H9 (cell line): ENCODE measurements at regions not wholly inside any gene's neighbourhood (a gene's known extent, or its start where the extent isn't known, plus 50 kb on each side); places are given as distances from the start of the nearest gene placed in this dataset.
A peak's percentile ranks its signal among the peaks of the same experiment; 100 is the strongest.

Source experiments
- DNase-seq: peaks from one replicate; pipeline ENCODE4 v3.0.0-alpha.2; 2017
- H2AFZ ChIP-seq: one replicate; pipeline ENCODE4 v1.6.1; 2013; ENCODE audit warnings: mild to moderate bottlenecking, low read length, control low read depth, moderate library complexity
- H2AK5ac ChIP-seq: 2 replicates; pipeline ENCODE4 v1.6.1; 2013; ENCODE audit warnings: low read length, control low read depth, mixed read lengths; ENCODE audit not compliant: insufficient read length
- H2BK120ac ChIP-seq: one replicate; pipeline ENCODE4 v1.6.1; 2013; ENCODE audit warnings: low read depth, mild to moderate bottlenecking, low read length, control low read depth, inconsistent platforms; ENCODE audit not compliant: poor library complexity, severe bottlenecking
- H2BK12ac ChIP-seq: 2 replicates; pipeline ENCODE4 v1.6.1; 2013; ENCODE audit warnings: low read length, control low read depth, mixed read lengths, low read depth; ENCODE audit not compliant: insufficient read length
- H2BK15ac ChIP-seq: 2 replicates; pipeline ENCODE4 v1.6.1; 2013; ENCODE audit warnings: low read depth, low read length, control low read depth
- H2BK20ac ChIP-seq: one replicate; pipeline ENCODE4 v1.6.1; 2013; ENCODE audit warnings: low read depth, mild to moderate bottlenecking, low read length, control low read depth, inconsistent platforms; ENCODE audit not compliant: poor library complexity, severe bottlenecking
- H2BK5ac ChIP-seq: 2 replicates; pipeline ENCODE4 v1.6.1; 2013; ENCODE audit warnings: low read length, control low read depth, mixed read lengths; ENCODE audit not compliant: insufficient read length
- H3K14ac ChIP-seq: 2 replicates; pipeline ENCODE4 v1.6.1; 2013; ENCODE audit warnings: low read length, control low read depth; ENCODE audit not compliant: insufficient read depth
- H3K18ac ChIP-seq: 2 replicates; pipeline ENCODE4 v1.6.1; 2013; ENCODE audit warnings: low read depth, mild to moderate bottlenecking, mixed read lengths, low read length, control low read depth; ENCODE audit not compliant: insufficient read length
- H3K23ac ChIP-seq: 2 replicates; pipeline ENCODE4 v1.6.1; 2013; ENCODE audit warnings: low read length, control low read depth, mixed read lengths, low read depth; ENCODE audit not compliant: insufficient read length
- H3K23me2 ChIP-seq: 2 replicates; pipeline ENCODE4 v1.6.1; 2013; ENCODE audit warnings: low read depth, mild to moderate bottlenecking, mixed read lengths, low read length, control low read depth; ENCODE audit not compliant: insufficient read length, poor library complexity, severe bottlenecking
- H3K27ac ChIP-seq: 2 replicates; pipeline ENCODE4 v1.5.1; 2013; ENCODE audit warnings: low read length, control low read depth, mixed read lengths, low read depth; ENCODE audit not compliant: insufficient read length
- H3K27me3 ChIP-seq: 2 replicates; pipeline ENCODE4 v1.6.1; 2013; ENCODE audit warnings: low read length, control low read depth, inconsistent platforms; ENCODE audit not compliant: insufficient read depth
- H3K4ac ChIP-seq: 2 replicates; pipeline ENCODE4 v1.6.1; 2013; ENCODE audit warnings: low read depth, mild to moderate bottlenecking, control low read depth, inconsistent platforms, low read length, moderate library complexity
- H3K4me1 ChIP-seq: 2 replicates; pipeline ENCODE4 v1.6.1; 2013; ENCODE audit warnings: low read length, control low read depth, inconsistent platforms; ENCODE audit not compliant: insufficient read depth
- H3K4me2 ChIP-seq: 2 replicates; pipeline ENCODE4 v1.6.1; 2013; ENCODE audit warnings: low read length, control low read depth, mixed read lengths; ENCODE audit not compliant: insufficient read length, insufficient read depth
- H3K56ac ChIP-seq: 2 replicates; pipeline ENCODE4 v1.6.1; 2013; ENCODE audit warnings: low read depth, mild to moderate bottlenecking, mixed read lengths, low read length, control low read depth; ENCODE audit not compliant: insufficient read length
- H3K79me1 ChIP-seq: 2 replicates; pipeline ENCODE4 v1.6.1; 2013; ENCODE audit warnings: low read depth, mild to moderate bottlenecking, moderate library complexity, low read length, control low read depth, inconsistent platforms; ENCODE audit not compliant: insufficient read depth, poor library complexity, severe bottlenecking
- H3K79me2 ChIP-seq: 2 replicates; pipeline ENCODE4 v1.6.1; 2013; ENCODE audit warnings: low read length, control low read depth, inconsistent platforms; ENCODE audit not compliant: insufficient read depth
- H3K9ac ChIP-seq: 2 replicates; pipeline ENCODE4 v1.6.1; 2013; ENCODE audit warnings: low read length, control low read depth, mixed read lengths; ENCODE audit not compliant: insufficient read length; ENCODE audit errors: extremely low read depth
- H3K9me3 ChIP-seq: one replicate; pipeline ENCODE4 v1.6.1; 2013; ENCODE audit warnings: low read depth, low read length, inconsistent platforms; ENCODE audit not compliant: control insufficient read depth
- H3T11ph ChIP-seq: one replicate; pipeline ENCODE4 v1.6.1; 2013; ENCODE audit warnings: mild to moderate bottlenecking, low read length, control low read depth, inconsistent platforms
- H4K20me1 ChIP-seq: one replicate; pipeline ENCODE4 v1.6.1; 2013; ENCODE audit not compliant: control insufficient read depth, insufficient read length, insufficient read depth
- H4K5ac ChIP-seq: 2 replicates; pipeline ENCODE4 v1.6.1; 2013; ENCODE audit warnings: low read depth, mild to moderate bottlenecking, mixed read lengths, low read length, control low read depth; ENCODE audit not compliant: insufficient read length
- H4K8ac ChIP-seq: replicated peaks from 2 replicates; pipeline ENCODE4 v1.6.1; 2013; ENCODE audit warnings: low read length, control low read depth, mixed read lengths, low read depth; ENCODE audit not compliant: insufficient read length
- H4K91ac ChIP-seq: 2 replicates; pipeline ENCODE4 v1.6.1; 2013; ENCODE audit warnings: low read depth, mild to moderate bottlenecking, moderate library complexity, mixed read lengths, low read length, control low read depth; ENCODE audit not compliant: insufficient read length
- H3K27ac Mint-ChIP-seq, 3 experiments: 2 replicates in 2 of 3; 3 replicates in 1 of 3; pipeline ENCODE4 v1.8.0; 2020 to 2021; ENCODE audit warnings: mixed read lengths in 3 of 3, mild to moderate bottlenecking in 1 of 3, moderate library complexity in 1 of 3
- H3K27me3 Mint-ChIP-seq: 2 replicates; pipeline ENCODE4 v1.8.0; 2021; ENCODE audit warnings: low read depth, mild to moderate bottlenecking, moderate library complexity, mixed read lengths
- H3K36me3 Mint-ChIP-seq, 3 experiments: 2 replicates in 2 of 3; 3 replicates in 1 of 3; pipeline ENCODE4 v1.8.0; 2020 to 2021; ENCODE audit warnings: low read depth in 3 of 3, mixed read lengths in 3 of 3; ENCODE audit not compliant: insufficient read depth in 1 of 3
- H3K4me1 Mint-ChIP-seq, 2 experiments: 2 replicates each; pipeline ENCODE4 v1.8.0; 2020; ENCODE audit warnings: mixed read lengths in 2 of 2
- H3K4me3 Mint-ChIP-seq, 2 experiments: 2 replicates in 1 of 2; 3 replicates in 1 of 2; pipeline ENCODE4 v1.8.0; 2020 to 2021; ENCODE audit warnings: mild to moderate bottlenecking in 2 of 2, mixed read lengths in 2 of 2, moderate library complexity in 1 of 2
- H3K9me3 Mint-ChIP-seq, 2 experiments: 2 replicates in 1 of 2; 3 replicates in 1 of 2; pipeline ENCODE4 v1.8.0; 2020; ENCODE audit warnings: mild to moderate bottlenecking in 2 of 2, mixed read lengths in 2 of 2, moderate library complexity in 1 of 2
- WGBS: extraction: QIAGEN DNeasy Blood & Tissue Kit; methylation state at CpG from one replicate; pipeline ENCODE4 v1.1.7; 2013; ENCODE audit warnings: missing lambda C conversion rate, low lambda C conversion rate, mixed read lengths; ENCODE audit not compliant: insufficient read length; ENCODE audit errors: extremely low coverage; 5-methylcytosine and 5-hydroxymethylcytosine counted together
- TF ChIP-seq, protein P1 (sequence below): fragments of 200-600 bp; sonication (generic); conservative IDR thresholded peaks from 3 replicates; pipeline ENCODE4 v1.8.0; 2021; ENCODE audit warnings: antibody characterized with exemption, mild to moderate bottlenecking

DNA sequence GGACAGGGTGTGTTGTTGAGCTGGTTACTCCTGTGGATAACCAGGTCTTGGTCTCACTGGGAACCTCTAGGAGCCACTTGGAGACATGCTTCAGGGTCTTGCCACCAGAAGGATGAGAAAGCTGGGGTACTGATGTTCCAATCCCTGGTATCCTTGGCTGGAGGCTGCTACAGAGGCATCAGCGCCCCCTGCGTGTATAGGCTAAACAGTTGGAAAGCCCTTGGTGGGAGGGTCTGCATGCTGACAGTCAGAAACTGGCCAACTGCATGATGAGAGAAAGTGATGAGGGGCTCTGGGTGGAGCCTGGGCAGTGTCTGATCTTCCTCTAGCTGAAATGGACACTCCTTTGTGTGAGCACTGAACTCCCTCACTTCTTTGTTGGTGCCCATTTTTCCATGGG lies 536.9 kb downstream of the XYLT1 start:
- Histone ChIP-seq H2BK20ac (no peak overlapping the region), H2AK5ac (no peak overlapping the region), H3K79me1 (no peaks in the 10 kb centered on the region), H2BK120ac (no peak overlapping the region), H3K27ac (no peak overlapping the region), H3K18ac (no peak overlapping the region), H3T11ph (no peak overlapping the region), H2BK12ac (no peak overlapping the region), H3K27me3 (no peaks in the 10 kb centered on the region), H3K56ac (no peak overlapping the region), H2BK5ac (no peak overlapping the region), H4K5ac (no peak overlapping the region), H3K4me1 (no peaks in the 10 kb centered on the region), H4K91ac (no peak overlapping the region), H2AFZ (no peak overlapping the region), H4K20me1 (no peaks in the 10 kb centered on the region), H3K9me3 (no peaks in the 10 kb centered on the region), H3K23ac (no peak overlapping the region), H3K23me2 (no peaks in the 10 kb centered on the region), H2BK15ac (no peak overlapping the region), H3K14ac (no peak overlapping the region), H3K9ac (no peak overlapping the region), H3K4ac (no peak overlapping the region), H3K79me2 (no peaks in the 10 kb centered on the region), H4K8ac (no peak overlapping the region), H3K4me2 (no peak overlapping the region)
- H3K27ac Mint-ChIP-seq = no peak overlapping the region
- TF ChIP-seq, protein P1, sequence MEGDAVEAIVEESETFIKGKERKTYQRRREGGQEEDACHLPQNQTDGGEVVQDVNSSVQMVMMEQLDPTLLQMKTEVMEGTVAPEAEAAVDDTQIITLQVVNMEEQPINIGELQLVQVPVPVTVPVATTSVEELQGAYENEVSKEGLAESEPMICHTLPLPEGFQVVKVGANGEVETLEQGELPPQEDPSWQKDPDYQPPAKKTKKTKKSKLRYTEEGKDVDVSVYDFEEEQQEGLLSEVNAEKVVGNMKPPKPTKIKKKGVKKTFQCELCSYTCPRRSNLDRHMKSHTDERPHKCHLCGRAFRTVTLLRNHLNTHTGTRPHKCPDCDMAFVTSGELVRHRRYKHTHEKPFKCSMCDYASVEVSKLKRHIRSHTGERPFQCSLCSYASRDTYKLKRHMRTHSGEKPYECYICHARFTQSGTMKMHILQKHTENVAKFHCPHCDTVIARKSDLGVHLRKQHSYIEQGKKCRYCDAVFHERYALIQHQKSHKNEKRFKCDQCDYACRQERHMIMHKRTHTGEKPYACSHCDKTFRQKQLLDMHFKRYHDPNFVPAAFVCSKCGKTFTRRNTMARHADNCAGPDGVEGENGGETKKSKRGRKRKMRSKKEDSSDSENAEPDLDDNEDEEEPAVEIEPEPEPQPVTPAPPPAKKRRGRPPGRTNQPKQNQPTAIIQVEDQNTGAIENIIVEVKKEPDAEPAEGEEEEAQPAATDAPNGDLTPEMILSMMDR = peak; percentile 56; the same call in 2 of the 3 replicates
- no peaks in the 10 kb centered on the region; a peak in 1 of 5 replicates for H3K9me3 Mint-ChIP-seq
- H3K27me3 Mint-ChIP-seq = peaks cover 3% of the 10 kb centered on the region; the same call in 1 of the 2 replicates
- H3K4me1 Mint-ChIP-seq = peaks cover 16 to 27% of the 10 kb centered on the region in 2 experiments
- peak; percentile 79 for DNase-seq
- no CpG with 5 or more reads among the region's 2 CpGs for WGBS
- no peak overlapping the region for H3K4me3 Mint-ChIP-seq
- no peaks in the 10 kb centered on the region for H3K36me3 Mint-ChIP-seq
